AG04449 (cell line): ENCODE measurements at regions not wholly inside any gene's neighbourhood (a gene's known extent, or its start where the extent isn't known, plus 50 kb on each side); places are given as distances from the start of the nearest gene placed in this dataset.
"Not testable (repeated sequence)": the region's sequence is repeated elsewhere in the genome, so short reads cannot be mapped to it uniquely, and the experiment has no call there.

Experiments used
- CTCF ChIA-PET: fragments of 350-600 bp; formaldehyde crosslinking; extraction: SDS; loops from one replicate; lab custom pipeline; 2021; ENCODE audit warnings: antibody characterized with exemption; lab: Yijun Ruan, JAX
- POLR2A ChIA-PET: fragments of 400-600, 350-600 bp; formaldehyde crosslinking; extraction: SDS; loops from one replicate; lab custom pipeline; 2020; ENCODE audit warnings: antibody characterized with exemption, inconsistent platforms; lab: Yijun Ruan, JAX
- DNase-seq: peaks from one replicate; pipeline ENCODE4 v3.0.0-alpha.2; 2010; ENCODE audit warnings: low read depth, low spot score
- H3K4me3 ChIP-seq: 2 replicates; pipeline ENCODE4 v1.5.1; 2011; ENCODE audit warnings: low read depth, mild to moderate bottlenecking, control low read depth, low read length
- CTCF ChIP-seq: IDR thresholded peaks from one replicate; pipeline ENCODE4 v1.5.1; 2011; ENCODE audit warnings: mild to moderate bottlenecking, moderate library complexity, low read length, control low read depth, inconsistent platforms; ENCODE audit not compliant: insufficient read depth; ENCODE audit errors: missing control alignments

- CTCF ChIA-PET = no interaction called here
- no peak for TF ChIP-seq CTCF
- POLR2A ChIA-PET = no interaction called here
- H3K4me3 ChIP-seq = no peak overlapping the region
- no peak for DNase-seq
Observed at GRCh38 chr1:232355162-232356006, 274.5 kb downstream of the SIPA1L2 start.

GRCh38 chr1:232353001-232353400 is 276.9 kb downstream of the SIPA1L2 start:
- TF ChIP-seq CTCF = no peak
- ChIA-PET POLR2A (no interaction called here), CTCF (no interaction called here)
- H3K4me3 ChIP-seq = no peak overlapping the region
- DNase-seq = no peak

GRCh38 chr1:232352366-232352765 is 277.6 kb downstream of the SIPA1L2 start:
- no peak for DNase-seq
- CTCF ChIA-PET = no interaction called here
- no peak for TF ChIP-seq CTCF
- H3K4me3 ChIP-seq = no peak overlapping the region
- POLR2A ChIA-PET = no interaction called here

- POLR2A ChIA-PET = no interaction called here
- no peak for TF ChIP-seq CTCF
- DNase-seq = no peak
- CTCF ChIA-PET = no interaction called here
- H3K4me3 ChIP-seq = no peak overlapping the region
Observed at GRCh38 chr1:232351335-232351734, 278.6 kb downstream of the SIPA1L2 start.

GRCh38 chr1:232346844-232347243 is 283.1 kb downstream of the SIPA1L2 start:
- POLR2A ChIA-PET = no interaction called here
- H3K4me3 ChIP-seq = no peak overlapping the region
- no peak for TF ChIP-seq CTCF
- CTCF ChIA-PET = no interaction called here
- DNase-seq = no peak

- ChIA-PET POLR2A (no interaction called here), CTCF (no interaction called here)
- no peak for DNase-seq
- H3K4me3 ChIP-seq = no peak overlapping the region
- TF ChIP-seq CTCF = no peak
Observed at GRCh38 chr1:232344791-232345399, 285.0 kb downstream of the SIPA1L2 start.

GRCh38 chr1:232344186-232344585 is 285.7 kb downstream of the SIPA1L2 start:
- CTCF ChIA-PET, DNase-seq: not testable (repeated sequence)

More at GRCh38 chr1:232344186-232344585, 285.7 kb downstream of the SIPA1L2 start:
- H3K4me3 ChIP-seq, POLR2A ChIA-PET: not testable (repeated sequence)
